Stomach (tissue), 8 donors: ENCODE measurements at regions not wholly inside any gene's neighbourhood (a gene's known extent, or its start where the extent isn't known, plus 50 kb on each side); places are given as distances from the start of the nearest gene placed in this dataset.

Source experiments
- DNase-seq, 2 donors: peaks; one replicate each; pipeline versions ENCODE4 v3.0.0 to v3.0.0-alpha.2; 2013 to 2019
- H3K27ac ChIP-seq, 5 donors: fragments of 200-600 bp in 4 of 5; sonication (generic) in 4 of 5; one replicate each; pipeline ENCODE4 v1.5.1; 2013 to 2019; ENCODE audit warnings: mild to moderate bottlenecking in 1 of 5, moderate library complexity in 1 of 5
- H3K27me3 ChIP-seq, 3 donors: fragments of 200-600 bp; sonication (generic); one replicate each; pipeline ENCODE4 v1.5.1; 2017 to 2019; ENCODE audit warnings: mixed run types in 1 of 3
- H3K36me3 ChIP-seq, 4 donors: fragments of 200-600 bp; sonication (generic); 1 replicate in 3 of 4; 2 replicates in 1 of 4; pipeline ENCODE4 v1.5.1; 2016 to 2019
- H3K4me1 ChIP-seq, 4 donors: fragments of 200-600 bp; sonication (generic); one replicate each; pipeline ENCODE4 v1.5.1; 2016 to 2019
- H3K4me3 ChIP-seq, 4 donors: fragments of 200-600 bp; sonication (generic) in 3 of 4; one replicate each; pipeline ENCODE4 v1.5.1; 2016 to 2019; ENCODE audit warnings: mild to moderate bottlenecking in 1 of 4
- H3K9me3 ChIP-seq, 4 donors: fragments of 200-600 bp; sonication (generic); one replicate each; pipeline ENCODE4 v1.5.1; 2016 to 2019
- CTCF ChIP-seq, 7 experiments: fragments of 450-650 bp in 4 of 7; fragments of 200-600 bp in 3 of 7; sonication (generic) in 3 of 7; IDR thresholded peaks; one replicate each; pipeline ENCODE4 v1.5.1; 2016 to 2019; ENCODE audit warnings: antibody characterized with exemption in 7 of 7, control low read depth in 2 of 7, mild to moderate bottlenecking in 1 of 7
- EP300 ChIP-seq: sonication (generic); formaldehyde crosslinking; IDR thresholded peaks from one replicate; pipeline ENCODE4 v1.6.1; 2017; ENCODE audit warnings: antibody characterized with exemption
- POLR2A ChIP-seq, 4 donors: fragments of 450-650 bp; IDR thresholded peaks; one replicate each; pipeline ENCODE4 v1.6.1; 2016; ENCODE audit warnings: antibody characterized with exemption in 4 of 4, control low read depth in 2 of 4, mild to moderate bottlenecking in 1 of 4, moderate library complexity in 1 of 4
- POLR2AphosphoS5 ChIP-seq, 3 donors: sonication (generic); formaldehyde crosslinking; IDR thresholded peaks; one replicate each; pipeline ENCODE4 v1.6.1; 2016; ENCODE audit warnings: antibody characterized with exemption in 3 of 3
- WGBS, 5 donors: extraction: QIAGEN DNeasy Blood & Tissue Kit in 3 of 5; methylation state at CpG; one replicate each; pipeline versions ENCODE4 v1.1.5 to v1.1.7; 2013 to 2018; 5-methylcytosine and 5-hydroxymethylcytosine counted together
- intact Hi-C: fragments of 100-400 bp; cut with DNase I; formaldehyde crosslinking; loops from one replicate; pipeline ENCODE4 v1.15.1; 2023; ENCODE audit warnings: low total_unique reads
- donor health status: healthy with polysubstance abuse.
- donor health status: Bipolar disorder and iron deficiency.
- donor health status: healthy.

- Histone ChIP-seq H3K27me3 (no peaks in the 10 kb centered on the region), H3K4me3 (no peak overlapping the region), H3K36me3 (no peaks in the 10 kb centered on the region), H3K9me3 (peaks cover 0 to 3% (median 0%) of the 10 kb centered on the region in 4 donors), H3K4me1 (no peaks in the 10 kb centered on the region), H3K27ac (no peak overlapping the region)
- intact Hi-C loops = no loop called here
- TF ChIP-seq POLR2A (IDR thresholded peaks at IDR 0.05) = no peak
- no peak for TF ChIP-seq POLR2AphosphoS5 (IDR thresholded peaks at IDR 0.05)
- TF ChIP-seq CTCF (IDR thresholded peaks at IDR 0.05) = no peak
- TF ChIP-seq EP300 = no peak
- WGBS, 5 donors = 63 to 82% (median 72%) methylated on average over 10 of the region's 10 CpGs
- DNase-seq = no peak
Measured at GRCh38 chr12:115072712-115073111, 388.7 kb upstream of the TBX3 start.

- no peaks in the 10 kb centered on the region for H3K27me3 ChIP-seq
- no peak overlapping the region for H3K27ac ChIP-seq
- H3K9me3 ChIP-seq = no peaks in the 10 kb centered on the region
- WGBS, 5 donors = 52 to 78% (median 66%) methylated on average over 2 of the region's 2 CpGs
- no peaks in the 10 kb centered on the region for H3K4me1 ChIP-seq
- H3K4me3 ChIP-seq = no peak overlapping the region
- TF ChIP-seq EP300 (no peak), CTCF (IDR thresholded peaks at IDR 0.05) (no peak), POLR2A (IDR thresholded peaks at IDR 0.05) (no peak), POLR2AphosphoS5 (IDR thresholded peaks at IDR 0.05) (no peak)
- intact Hi-C loops = no loop called here
- H3K36me3 ChIP-seq = no peaks in the 10 kb centered on the region
- DNase-seq = no peak
Measured at GRCh38 chr12:115070313-115070712, 386.3 kb upstream of the TBX3 start.

GRCh38 chr12:115064296-115064695 lies 380.3 kb upstream of the TBX3 start:
- WGBS, 5 donors = 92 to 98% (median 95%) methylated on average over 2 of the region's 2 CpGs
- Histone ChIP-seq H3K4me1 (no peaks in the 10 kb centered on the region), H3K27me3 (no peaks in the 10 kb centered on the region), H3K4me3 (no peak overlapping the region), H3K36me3 (no peaks in the 10 kb centered on the region), H3K27ac (no peak overlapping the region), H3K9me3 (no peaks in the 10 kb centered on the region)
- DNase-seq = no peak
- TF ChIP-seq POLR2A (IDR thresholded peaks at IDR 0.05) (no peak), CTCF (IDR thresholded peaks at IDR 0.05) (no peak)
- intact Hi-C loops = no loop called here

GRCh38 chr12:115062741-115063140 lies 378.8 kb upstream of the TBX3 start:
- intact Hi-C loops = no loop called here
- Histone ChIP-seq H3K9me3 (no peaks in the 10 kb centered on the region), H3K27me3 (no peaks in the 10 kb centered on the region), H3K27ac (no peak overlapping the region), H3K4me3 (no peak overlapping the region), H3K36me3 (no peaks in the 10 kb centered on the region), H3K4me1 (no peaks in the 10 kb centered on the region)
- DNase-seq = no peak
- no peak for TF ChIP-seq POLR2AphosphoS5 (IDR thresholded peaks at IDR 0.05)
- no peak for TF ChIP-seq EP300
- 76 to 88% (median 81%) methylated on average over 5 of the region's 5 CpGs for WGBS, 5 donors

- no peak for DNase-seq
- Histone ChIP-seq H3K4me3 (no peak overlapping the region), H3K27me3 (no peaks in the 10 kb centered on the region), H3K9me3 (no peaks in the 10 kb centered on the region), H3K36me3 (no peaks in the 10 kb centered on the region), H3K27ac (no peak overlapping the region), H3K4me1 (no peaks in the 10 kb centered on the region)
- 81 to 91% (median 87%) methylated on average over 5 to 6 of the region's 6 CpGs for WGBS, 5 donors
- intact Hi-C loops = no loop called here
- no peak for TF ChIP-seq POLR2A (IDR thresholded peaks at IDR 0.05)
- TF ChIP-seq EP300 = no peak
- TF ChIP-seq POLR2AphosphoS5 (IDR thresholded peaks at IDR 0.05) = no peak
- TF ChIP-seq CTCF (IDR thresholded peaks at IDR 0.05) = no peak
Measured at GRCh38 chr12:115060477-115061168, 376.6 kb upstream of the TBX3 start.
